ENCODE measurements at regions not wholly inside any gene's neighbourhood (a gene's known extent, or its start where the extent isn't known, plus 50 kb on each side); places are given as distances from the start of the nearest gene placed in this dataset.
A peak's percentile ranks its signal among the peaks of the same experiment; 100 is the strongest.

DNA sequence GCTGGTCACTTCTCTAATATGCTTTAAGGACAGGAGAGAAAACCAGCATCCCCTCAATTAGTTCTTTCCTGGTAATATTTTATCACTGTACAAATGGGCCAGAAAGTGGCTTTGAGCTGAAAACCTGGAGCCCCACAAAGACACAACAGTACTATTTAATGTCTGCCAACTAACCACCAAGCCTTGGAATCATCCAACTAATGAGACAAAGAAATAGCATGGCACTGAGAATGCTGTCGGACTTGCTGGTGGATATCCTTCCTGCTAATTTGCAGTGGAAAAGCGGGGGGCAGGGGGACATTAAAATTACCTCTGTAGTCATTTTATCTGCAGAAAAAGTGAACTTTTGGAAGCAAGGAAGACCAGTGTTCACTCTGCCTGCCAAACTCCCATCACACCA is 288.5 kb downstream of the KBTBD8 start:
- ChIA-PET POLR2A (no interaction called here), CTCF (interaction anchor here (1.0 kb wide), 1 partner anchor 1589 kb away, joined by 6 read pairs; no protein-coding TSS in a partner anchor)
- H3K4me3 ChIP-seq (ENCODE audit: low read length): no peak overlapping the region
- no peaks in the 10 kb centered on the region for H3K36me3 ChIP-seq (ENCODE audit: control insufficient read depth in 2 of 3, insufficient read depth in 3 of 3, low read length in 3 of 3)
- no peaks in the 10 kb centered on the region for H3K9me3 ChIP-seq (ENCODE audit: control insufficient read depth in 2 of 3, low read length in 3 of 3)
- no peak overlapping the region for H3K27ac Mint-ChIP-seq
- no peaks in the 10 kb centered on the region for H3K4me1 ChIP-seq (ENCODE audit: control insufficient read depth in 2 of 2, insufficient read depth in 2 of 2, low read length in 2 of 2)
- H3K4me1 Mint-ChIP-seq: no peaks in the 10 kb centered on the region
- H3K27me3 ChIP-seq (ENCODE audit: control insufficient read depth in 2 of 2, insufficient read depth in 2 of 2, low read length in 2 of 2): no peaks in the 10 kb centered on the region
- peaks cover 0 to 16% (median 4%) of the 10 kb centered on the region in 11 donors for H3K9me3 Mint-ChIP-seq
- ATAC-seq (no peak), DNase-seq (no peak)
- no peak overlapping the region for H3K27ac ChIP-seq (ENCODE audit: low read depth, low read length)
- no peak overlapping the region for H3K4me3 Mint-ChIP-seq
- intact Hi-C loops (cut with micrococcal nuclease): no loop called here
- H3K27me3 Mint-ChIP-seq: no peaks in the 10 kb centered on the region
- H3K36me3 Mint-ChIP-seq: peaks cover 0 to 15% (median 4%) of the 10 kb centered on the region in 5 donors

- Histone ChIP-seq H3K27ac (ENCODE audit: low read depth, low read length) (no peak overlapping the region), H3K4me3 (ENCODE audit: low read length) (no peak overlapping the region), H3K9me3 (ENCODE audit: control insufficient read depth in 2 of 3, low read length in 3 of 3) (no peaks in the 10 kb centered on the region), H3K27me3 (ENCODE audit: control insufficient read depth in 2 of 2, insufficient read depth in 2 of 2, low read length in 2 of 2) (no peaks in the 10 kb centered on the region), H3K4me1 (ENCODE audit: control insufficient read depth in 2 of 2, insufficient read depth in 2 of 2, low read length in 2 of 2) (no peaks in the 10 kb centered on the region), H3K36me3 (ENCODE audit: control insufficient read depth in 2 of 3, insufficient read depth in 3 of 3, low read length in 3 of 3) (no peaks in the 10 kb centered on the region)
- Mint-ChIP-seq H3K27ac (no peak overlapping the region), H3K4me1 (no peaks in the 10 kb centered on the region), H3K4me3 (no peak overlapping the region), H3K27me3 (no peaks in the 10 kb centered on the region), H3K36me3 (peaks cover 0 to 10% (median 0%) of the 10 kb centered on the region in 5 donors), H3K9me3 (peaks cover 0 to 6% (median 0%) of the 10 kb centered on the region in 11 donors)
- POLR2A ChIA-PET: no interaction called here
- no peak for ATAC-seq
- CTCF ChIA-PET: no interaction called here
- intact Hi-C loops (cut with micrococcal nuclease): no loop called here
- no peak for DNase-seq
Observed at GRCh38 chr3:67288466-67289106, 290.5 kb downstream of the KBTBD8 start.

DNA sequence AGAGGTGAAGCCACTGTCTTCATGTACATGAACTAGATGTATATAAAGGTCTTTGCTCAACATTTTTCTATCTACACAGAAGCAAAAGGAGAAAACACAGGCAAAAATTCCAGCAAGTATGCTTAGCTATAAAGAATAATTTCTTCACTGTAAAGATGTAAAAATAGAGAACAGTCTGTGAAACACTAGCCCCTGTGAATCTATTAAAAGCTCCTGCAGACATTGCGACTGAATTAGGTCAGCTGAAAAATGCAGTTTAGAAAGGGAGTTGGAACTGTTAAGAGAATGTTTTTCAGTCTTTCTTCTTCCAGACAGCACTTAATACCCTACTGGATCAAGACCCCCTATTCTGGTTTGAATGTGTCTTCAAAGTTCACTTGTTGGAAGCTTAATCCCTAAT is 291.5 kb downstream of the KBTBD8 start:
- Mint-ChIP-seq H3K36me3 (peaks cover 0 to 3% (median 0%) of the 10 kb centered on the region in 5 donors), H3K4me1 (no peaks in the 10 kb centered on the region), H3K27ac (no peak overlapping the region), H3K27me3 (no peaks in the 10 kb centered on the region), H3K4me3 (no peak overlapping the region), H3K9me3 (no peaks in the 10 kb centered on the region)
- Histone ChIP-seq H3K4me3 (ENCODE audit: low read length) (no peak overlapping the region), H3K9me3 (ENCODE audit: control insufficient read depth in 2 of 3, low read length in 3 of 3) (no peaks in the 10 kb centered on the region), H3K36me3 (ENCODE audit: control insufficient read depth in 2 of 3, insufficient read depth in 3 of 3, low read length in 3 of 3) (no peaks in the 10 kb centered on the region), H3K27ac (ENCODE audit: low read depth, low read length) (no peak overlapping the region), H3K27me3 (ENCODE audit: control insufficient read depth in 2 of 2, insufficient read depth in 2 of 2, low read length in 2 of 2) (no peaks in the 10 kb centered on the region), H3K4me1 (ENCODE audit: control insufficient read depth in 2 of 2, insufficient read depth in 2 of 2, low read length in 2 of 2) (no peaks in the 10 kb centered on the region)
- CTCF ChIA-PET: no interaction called here
- ATAC-seq (no peak), DNase-seq (no peak)
- intact Hi-C loops (cut with micrococcal nuclease): no loop called here
- POLR2A ChIA-PET: no interaction called here

DNA sequence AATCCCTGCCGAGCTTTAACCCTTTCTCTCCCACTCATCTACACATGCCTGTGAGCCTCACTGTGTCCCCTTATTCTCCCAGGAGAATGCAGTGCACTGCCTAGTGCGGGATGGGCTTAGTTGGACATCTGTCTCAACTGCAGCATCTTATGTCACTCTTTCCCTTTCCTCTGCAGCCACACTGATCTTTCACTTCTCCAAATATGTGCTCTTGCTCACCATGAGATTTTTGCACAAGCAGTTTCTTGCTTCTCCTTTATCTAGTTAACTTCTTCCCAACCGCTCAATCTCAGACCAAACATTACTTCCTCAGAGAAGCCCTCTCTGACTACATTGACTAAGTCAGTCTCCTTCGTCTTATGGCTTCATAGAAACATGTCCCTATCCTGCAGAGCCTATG is 292.3 kb downstream of the KBTBD8 start:
- H3K9me3 ChIP-seq (ENCODE audit: control insufficient read depth in 2 of 3, low read length in 3 of 3): no peaks in the 10 kb centered on the region
- DNase-seq (no peak), ATAC-seq (peak; percentile 68)
- ChIA-PET POLR2A (no interaction called here), CTCF (no interaction called here)
- no peaks in the 10 kb centered on the region for H3K27me3 ChIP-seq (ENCODE audit: control insufficient read depth in 2 of 2, insufficient read depth in 2 of 2, low read length in 2 of 2)
- Mint-ChIP-seq H3K27me3 (no peaks in the 10 kb centered on the region), H3K4me3 (no peak overlapping the region), H3K9me3 (no peaks in the 10 kb centered on the region), H3K36me3 (no peaks in the 10 kb centered on the region), H3K27ac (peak overlapping the region in 1 of 9 donors; percentile 17), H3K4me1 (no peaks in the 10 kb centered on the region)
- intact Hi-C loops (cut with micrococcal nuclease): no loop called here
- H3K4me3 ChIP-seq (ENCODE audit: low read length): no peak overlapping the region
- no peak overlapping the region for H3K27ac ChIP-seq (ENCODE audit: low read depth, low read length)
- no peaks in the 10 kb centered on the region for H3K36me3 ChIP-seq (ENCODE audit: control insufficient read depth in 2 of 3, insufficient read depth in 3 of 3, low read length in 3 of 3)
- no peaks in the 10 kb centered on the region for H3K4me1 ChIP-seq (ENCODE audit: control insufficient read depth in 2 of 2, insufficient read depth in 2 of 2, low read length in 2 of 2)

DNA sequence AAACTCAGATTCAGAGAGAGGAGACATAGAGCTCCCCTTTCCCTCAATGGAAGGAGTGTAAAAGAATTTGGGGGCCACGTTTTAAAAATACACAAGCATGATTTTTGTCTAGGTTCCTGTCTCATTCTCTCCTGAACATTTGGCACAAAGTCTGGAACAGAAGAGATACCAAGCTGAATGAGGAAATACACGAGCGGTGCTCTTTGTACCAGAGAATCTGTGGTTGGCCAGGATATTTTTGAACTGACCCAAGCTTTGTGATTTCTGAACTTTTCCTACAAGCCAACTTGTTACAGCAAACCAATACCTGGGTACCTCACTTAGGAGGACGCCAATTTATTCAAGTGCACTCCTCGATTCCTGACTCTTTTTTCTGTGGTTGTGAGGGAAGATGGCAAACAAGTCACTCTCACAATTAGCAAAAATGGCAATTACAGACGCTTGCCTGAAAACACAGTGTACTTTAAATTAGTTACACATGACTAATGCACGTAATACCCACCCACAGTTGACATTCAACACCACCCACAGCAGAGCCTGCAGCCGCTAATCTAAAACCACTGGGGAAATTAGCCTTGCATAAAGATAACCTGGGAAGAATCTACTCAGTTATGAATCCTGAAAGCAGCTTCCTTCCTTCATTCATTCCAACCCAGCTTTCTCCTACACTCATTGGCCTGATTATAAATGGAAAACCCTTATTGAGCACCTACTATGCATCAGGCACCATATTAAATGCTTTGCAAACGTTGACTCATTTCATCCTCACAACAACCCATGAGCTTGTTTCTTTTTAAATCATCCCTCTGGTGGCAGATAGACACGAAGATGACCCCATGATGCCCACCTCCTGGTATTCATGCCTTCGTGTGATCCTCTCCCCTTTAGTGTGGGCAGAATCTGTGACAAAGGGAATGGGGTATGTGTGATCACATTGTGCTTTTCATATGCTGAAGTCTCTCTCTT is 293.5 kb downstream of the KBTBD8 start:
- CTCF ChIA-PET: no interaction called here
- intact Hi-C loops (cut with micrococcal nuclease): no loop called here
- no peaks in the 10 kb centered on the region for H3K36me3 ChIP-seq (ENCODE audit: control insufficient read depth in 2 of 3, insufficient read depth in 3 of 3, low read length in 3 of 3)
- DNase-seq (no peak), ATAC-seq (no peak)
- no peaks in the 10 kb centered on the region for H3K27me3 Mint-ChIP-seq
- no peak overlapping the region for H3K27ac ChIP-seq (ENCODE audit: low read depth, low read length)
- no peaks in the 10 kb centered on the region for H3K27me3 ChIP-seq (ENCODE audit: control insufficient read depth in 2 of 2, insufficient read depth in 2 of 2, low read length in 2 of 2)
- H3K4me1 Mint-ChIP-seq: no peaks in the 10 kb centered on the region
- H3K9me3 ChIP-seq (ENCODE audit: control insufficient read depth in 2 of 3, low read length in 3 of 3): no peaks in the 10 kb centered on the region
- no peaks in the 10 kb centered on the region for H3K36me3 Mint-ChIP-seq
- POLR2A ChIA-PET: no interaction called here
- no peak overlapping the region for H3K4me3 ChIP-seq (ENCODE audit: low read length)
- H3K4me3 Mint-ChIP-seq: no peak overlapping the region
- H3K9me3 Mint-ChIP-seq: no peaks in the 10 kb centered on the region
- H3K4me1 ChIP-seq (ENCODE audit: control insufficient read depth in 2 of 2, insufficient read depth in 2 of 2, low read length in 2 of 2): no peaks in the 10 kb centered on the region
- no peak overlapping the region for H3K27ac Mint-ChIP-seq

GRCh38 chr3:67292356-67293121 is 294.4 kb downstream of the KBTBD8 start:
- H3K4me1 Mint-ChIP-seq: no peaks in the 10 kb centered on the region
- DNase-seq (no peak), ATAC-seq (no peak)
- H3K27me3 Mint-ChIP-seq: no peaks in the 10 kb centered on the region
- H3K36me3 Mint-ChIP-seq: no peaks in the 10 kb centered on the region
- H3K4me3 Mint-ChIP-seq: no peak overlapping the region
- ChIA-PET CTCF (no interaction called here), POLR2A (no interaction called here)
- no peak overlapping the region for H3K27ac Mint-ChIP-seq
- Histone ChIP-seq H3K4me1 (ENCODE audit: control insufficient read depth in 2 of 2, insufficient read depth in 2 of 2, low read length in 2 of 2) (no peaks in the 10 kb centered on the region), H3K27me3 (ENCODE audit: control insufficient read depth in 2 of 2, insufficient read depth in 2 of 2, low read length in 2 of 2) (no peaks in the 10 kb centered on the region), H3K4me3 (ENCODE audit: low read length) (no peak overlapping the region), H3K36me3 (ENCODE audit: control insufficient read depth in 2 of 3, insufficient read depth in 3 of 3, low read length in 3 of 3) (no peaks in the 10 kb centered on the region), H3K9me3 (ENCODE audit: control insufficient read depth in 2 of 3, low read length in 3 of 3) (no peaks in the 10 kb centered on the region), H3K27ac (ENCODE audit: low read depth, low read length) (no peak overlapping the region)
- H3K9me3 Mint-ChIP-seq: no peaks in the 10 kb centered on the region
- intact Hi-C loops (cut with micrococcal nuclease): no loop called here

All from naive thymus-derived CD4-positive, alpha-beta T cell (primary cell).